ENCODE measurements at regions not wholly inside any gene's neighbourhood (a gene's known extent, or its start where the extent isn't known, plus 50 kb on each side); places are given as distances from the start of the nearest gene placed in this dataset.

- Histone ChIP-seq H3K27ac (no peak overlapping the region), H3K27me3 (peaks cover 12% of the 10 kb centered on the region), H3K4me3 (replicated peaks in 1 of 3) (no peak overlapping the region), H3K9me3 (no peaks in the 10 kb centered on the region), H3K36me3 (no peaks in the 10 kb centered on the region), H3K4me1 (no peaks in the 10 kb centered on the region)
- TF ChIP-seq, protein P1, sequence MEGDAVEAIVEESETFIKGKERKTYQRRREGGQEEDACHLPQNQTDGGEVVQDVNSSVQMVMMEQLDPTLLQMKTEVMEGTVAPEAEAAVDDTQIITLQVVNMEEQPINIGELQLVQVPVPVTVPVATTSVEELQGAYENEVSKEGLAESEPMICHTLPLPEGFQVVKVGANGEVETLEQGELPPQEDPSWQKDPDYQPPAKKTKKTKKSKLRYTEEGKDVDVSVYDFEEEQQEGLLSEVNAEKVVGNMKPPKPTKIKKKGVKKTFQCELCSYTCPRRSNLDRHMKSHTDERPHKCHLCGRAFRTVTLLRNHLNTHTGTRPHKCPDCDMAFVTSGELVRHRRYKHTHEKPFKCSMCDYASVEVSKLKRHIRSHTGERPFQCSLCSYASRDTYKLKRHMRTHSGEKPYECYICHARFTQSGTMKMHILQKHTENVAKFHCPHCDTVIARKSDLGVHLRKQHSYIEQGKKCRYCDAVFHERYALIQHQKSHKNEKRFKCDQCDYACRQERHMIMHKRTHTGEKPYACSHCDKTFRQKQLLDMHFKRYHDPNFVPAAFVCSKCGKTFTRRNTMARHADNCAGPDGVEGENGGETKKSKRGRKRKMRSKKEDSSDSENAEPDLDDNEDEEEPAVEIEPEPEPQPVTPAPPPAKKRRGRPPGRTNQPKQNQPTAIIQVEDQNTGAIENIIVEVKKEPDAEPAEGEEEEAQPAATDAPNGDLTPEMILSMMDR (IDR thresholded peaks at IDR 0.05), result no peak
- TF ChIP-seq POLR2A (IDR thresholded peaks at IDR 0.05), result no peak
- DNase-seq, result no peak
- WGBS, 2 donors, result 67 to 77% methylated on average over 8 to 11 of the region's 12 CpGs
- intact Hi-C loops (cut with DNase I), result no loop called here
Measured at GRCh38 chr4:1470816-1471442, 64.7 kb upstream of the NKX1-1 start.

DNA sequence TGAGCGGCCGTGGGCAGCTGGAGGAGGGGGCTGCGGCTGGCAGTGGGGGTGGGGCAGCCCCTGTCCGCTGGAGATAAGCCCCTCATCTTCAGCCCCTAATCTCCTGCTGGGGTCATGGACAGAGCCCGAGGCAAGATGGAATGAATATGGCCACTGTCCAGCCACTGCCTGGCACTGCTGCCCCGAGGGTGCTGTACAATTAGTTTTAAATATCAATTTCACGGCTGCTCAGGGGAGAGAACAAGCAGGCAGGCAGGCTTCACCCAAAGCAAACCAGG is 64.1 kb upstream of the NKX1-1 start:
- intact Hi-C loops (cut with DNase I), result no loop called here
- Histone ChIP-seq H3K36me3 (no peaks in the 10 kb centered on the region), H3K4me1 (no peaks in the 10 kb centered on the region), H3K4me3 (replicated peaks in 1 of 3) (no peak overlapping the region), H3K9me3 (no peaks in the 10 kb centered on the region), H3K27me3 (peaks cover 12% of the 10 kb centered on the region), H3K27ac (no peak overlapping the region)
- no peak for DNase-seq
- WGBS, 2 donors, result 40 to 70% methylated on average over 3 to 4 of the region's 7 CpGs
- TF ChIP-seq, protein P1 (IDR thresholded peaks at IDR 0.05), result no peak
- no peak for TF ChIP-seq POLR2A (IDR thresholded peaks at IDR 0.05)

DNA sequence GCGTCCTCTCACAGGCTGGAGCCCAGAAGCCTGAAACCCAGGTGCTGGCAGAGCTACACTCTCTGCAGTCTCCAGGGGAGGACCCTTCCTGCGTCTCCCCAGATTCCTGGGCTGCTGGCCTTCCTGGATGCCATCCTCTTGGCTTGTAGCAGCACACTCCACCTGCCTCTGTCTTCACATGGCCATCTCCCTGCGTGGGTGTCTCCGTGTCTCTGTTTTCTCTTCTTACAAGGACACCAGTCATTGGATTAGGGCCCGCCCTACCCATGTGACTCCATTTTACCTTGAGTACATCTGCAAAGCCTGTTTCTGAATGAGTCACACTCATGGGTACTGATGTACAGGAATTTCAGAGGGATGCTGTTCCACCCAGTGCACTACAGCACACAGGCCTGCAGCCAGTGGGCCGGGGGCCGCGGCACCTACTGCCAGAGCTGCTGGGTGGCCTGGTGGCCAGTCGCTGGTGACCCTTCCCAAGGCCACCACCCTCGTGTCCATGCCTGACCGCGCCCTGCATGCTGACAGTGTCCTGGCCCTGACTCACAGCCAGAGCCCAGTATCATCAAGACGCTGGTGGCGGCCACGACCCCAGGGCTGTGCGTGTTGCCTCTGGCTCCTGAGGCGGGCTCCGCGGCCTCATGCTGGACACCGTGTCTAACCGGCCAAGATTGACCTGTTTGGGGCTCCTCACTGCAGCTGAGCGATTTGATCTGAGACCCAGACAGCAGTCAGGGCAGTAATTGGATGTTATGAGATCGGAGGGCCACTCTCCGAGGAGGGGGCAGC is 63.6 kb upstream of the NKX1-1 start:
- WGBS, 2 donors, result 76 to 90% methylated on average over 12 to 18 of the region's 24 CpGs
- no peak overlapping the region for H3K4me3 ChIP-seq (replicated peaks in 1 of 3)
- TF ChIP-seq POLR2A (IDR thresholded peaks at IDR 0.05), result no peak
- TF ChIP-seq, protein P1 (IDR thresholded peaks at IDR 0.05), result no peak
- peaks cover 12% of the 10 kb centered on the region for H3K27me3 ChIP-seq
- H3K4me1 ChIP-seq, result no peaks in the 10 kb centered on the region
- intact Hi-C loops (cut with DNase I), result no loop called here
- H3K36me3 ChIP-seq, result no peaks in the 10 kb centered on the region
- H3K9me3 ChIP-seq, result no peaks in the 10 kb centered on the region
- H3K27ac ChIP-seq, result no peak overlapping the region
- DNase-seq, result no peak

GRCh38 chr4:1469043-1469442 is 62.8 kb upstream of the NKX1-1 start:
- TF ChIP-seq POLR2A (IDR thresholded peaks at IDR 0.05), result no peak
- TF ChIP-seq, protein P1 (IDR thresholded peaks at IDR 0.05), result no peak
- Histone ChIP-seq H3K9me3 (no peaks in the 10 kb centered on the region), H3K36me3 (no peaks in the 10 kb centered on the region), H3K27me3 (peaks cover 12% of the 10 kb centered on the region), H3K4me3 (replicated peaks in 1 of 3) (no peak overlapping the region), H3K4me1 (no peaks in the 10 kb centered on the region), H3K27ac (no peak overlapping the region)
- intact Hi-C loops (cut with DNase I), result no loop called here
- WGBS, 2 donors, result 75% methylated on average over 3 to 6 of the region's 6 CpGs
- no peak for DNase-seq
